HepG2 (cell line): ENCODE measurements at regions not wholly inside any gene's neighbourhood (a gene's known extent, or its start where the extent isn't known, plus 50 kb on each side); places are given as distances from the start of the nearest gene placed in this dataset.

Experiments used
- ATAC-seq: fragments of 200-7000 bp; cut with Tn5 transposase; 3 replicates; pipeline ENCODE4 v1.9.1; 2020; ENCODE audit warnings: mild to moderate bottlenecking, moderate library complexity
- BruUV-seq: library from RNA; stranded (reverse); fragments of 400-500 nt; replicated peaks from 2 replicates; lab custom pipeline; 2021; lab: Mats Ljungman, UMichigan
- CTCF ChIA-PET: fragments of 300-600 bp; formaldehyde crosslinking; extraction: SDS; loops from one replicate; lab custom pipeline; 2021; ENCODE audit warnings: low total read pairs, inconsistent platforms, low intra/inter-chr PET ratio; lab: Yijun Ruan, JAX
- POLR2A ChIA-PET: fragments of 350-600 bp; sonication (Branson Sonifier 250); formaldehyde crosslinking; loops from one replicate; lab custom pipeline; 2020; ENCODE audit warnings: antibody characterized with exemption, inconsistent platforms; lab: Yijun Ruan, JAX
- DNase-seq: peaks from one replicate; pipeline ENCODE4 v3.0.0-alpha.2; 2015; ENCODE audit warnings: low spot score
- FAIRE-seq: peaks from 3 replicates; lab custom pipeline; 2011; peaks lifted over from hg19 to GRCh38; lab: Jason Lieb, UNC
- H2AFZ ChIP-seq: one replicate; pipeline ENCODE4 v1.6.1; 2011; ENCODE audit warnings: low read length, inconsistent platforms
- H3K27ac ChIP-seq: fragments of 300-600 bp; 3 replicates; pipeline ENCODE4 v1.8.0; 2011; ENCODE audit warnings: mixed run types, mild to moderate bottlenecking, mixed read lengths, low read length, inconsistent platforms; ENCODE audit not compliant: insufficient read depth; ENCODE audit errors: extremely low read length
- H3K27me3 ChIP-seq, 2 experiments: fragments of 200-600 bp in 1 of 2; 2 replicates in 1 of 2; 3 replicates in 1 of 2; pipeline versions ENCODE4 v1.6.0 to v1.8.0; 2011; ENCODE audit warnings: low read length in 2 of 2, mild to moderate bottlenecking in 2 of 2, moderate library complexity in 2 of 2, inconsistent platforms in 1 of 2; ENCODE audit not compliant: insufficient read depth in 2 of 2, control insufficient read depth in 1 of 2
- H3K36me3 ChIP-seq, 2 experiments: fragments of 200-600 bp in 1 of 2; replicated peaks in 1 of 2; 2 replicates in 1 of 2; 3 replicates in 1 of 2; pipeline versions ENCODE4 v1.5.1 to v1.8.0; 2011; ENCODE audit warnings: low read length in 2 of 2, inconsistent platforms in 1 of 2; ENCODE audit not compliant: insufficient read depth in 2 of 2, control insufficient read depth in 1 of 2
- H3K4me1 ChIP-seq: 2 replicates; pipeline ENCODE4 v1.5.1; 2012; ENCODE audit warnings: low read length, inconsistent platforms; ENCODE audit not compliant: insufficient read depth
- H3K4me2 ChIP-seq: 2 replicates; pipeline ENCODE4 v1.6.0; 2011; ENCODE audit warnings: low read depth, low read length, inconsistent platforms
- H3K4me3 ChIP-seq, 3 experiments: fragments of 200-600 bp in 1 of 3; sonication (generic), shearing (Covaris generic) in 1 of 3; replicated peaks in 1 of 3; 2 replicates each; pipeline ENCODE4 v1.5.1; 2011 to 2016; ENCODE audit warnings: low read length in 3 of 3, inconsistent platforms in 2 of 3, low read depth in 2 of 3, mild to moderate bottlenecking in 2 of 3, control low read depth in 1 of 3, mixed read lengths in 1 of 3; ENCODE audit not compliant: insufficient read depth in 1 of 3
- H3K79me2 ChIP-seq: one replicate; pipeline ENCODE4 v1.6.1; 2011; ENCODE audit warnings: low read length, inconsistent platforms; ENCODE audit not compliant: insufficient read depth
- H3K9ac ChIP-seq: 2 replicates; pipeline ENCODE4 v1.6.0; 2011; ENCODE audit warnings: mild to moderate bottlenecking, low read depth, low read length, inconsistent platforms; ENCODE audit not compliant: insufficient read depth
- H3K9me3 ChIP-seq: 2 replicates; pipeline ENCODE4 v1.5.1; 2012; ENCODE audit warnings: mild to moderate bottlenecking, low read length
- H4K20me1 ChIP-seq: 2 replicates; pipeline ENCODE4 v1.6.0; 2011; ENCODE audit warnings: inconsistent platforms, mild to moderate bottlenecking, low read length, moderate library complexity; ENCODE audit not compliant: insufficient read depth
- DPF2 ChIP-seq: sonication (generic); formaldehyde crosslinking; IDR thresholded peaks from 2 replicates; pipeline ENCODE4 v1.4.0; 2020; ENCODE audit warnings: mild to moderate bottlenecking, low read depth, missing genetic modification reagents, borderline replicate concordance
- E2F2 ChIP-seq: sonication (generic); formaldehyde crosslinking; IDR thresholded peaks from 2 replicates; pipeline ENCODE4 v1.4.0; 2020; ENCODE audit warnings: missing genetic modification reagents, borderline replicate concordance
- FOXK1 ChIP-seq: sonication (generic); formaldehyde crosslinking; IDR thresholded peaks from 2 replicates; pipeline ENCODE4 v1.4.0; 2020; ENCODE audit warnings: low read depth, missing genetic modification reagents, borderline replicate concordance
- FOXK2 ChIP-seq: fragments of 450-650 bp; IDR thresholded peaks from 2 replicates; pipeline ENCODE4 v1.6.1; 2016
- HOXA3 ChIP-seq: sonication (generic); formaldehyde crosslinking; IDR thresholded peaks from 2 replicates; pipeline ENCODE4 v1.5.0; 2020; ENCODE audit warnings: missing genetic modification reagents
- LCORL ChIP-seq, 2 experiments: fragments of 450-650 bp in 1 of 2; sonication (generic) in 1 of 2; formaldehyde crosslinking in 1 of 2; IDR thresholded peaks; 2 replicates each; pipeline versions ENCODE4 v1.5.0 to v1.6.1; 2017 to 2020; ENCODE audit warnings: antibody characterized with exemption in 1 of 2, missing genetic modification reagents in 1 of 2
- MZF1 ChIP-seq: sonication (generic); formaldehyde crosslinking; IDR thresholded peaks from 2 replicates; pipeline ENCODE4 v1.8.1; 2023; ENCODE audit warnings: mild to moderate bottlenecking, missing genetic modification reagents, borderline replicate concordance
- NFE2 ChIP-seq: sonication (generic); formaldehyde crosslinking; IDR thresholded peaks from 2 replicates; pipeline ENCODE4 v1.4.0; 2020; ENCODE audit warnings: missing genetic modification reagents
- RBM39 ChIP-seq: fragments of 200-400 bp; formaldehyde crosslinking; IDR thresholded peaks from one replicate; pipeline ENCODE4 v1.6.1; 2018; ENCODE audit warnings: antibody characterized with exemption, mild to moderate bottlenecking, low read depth, low read length; ENCODE audit not compliant: poor library complexity, severe bottlenecking
- REL ChIP-seq: sonication (generic); formaldehyde crosslinking; conservative IDR thresholded peaks from 2 replicates; pipeline ENCODE4 v1.8.0; 2022; ENCODE audit warnings: mild to moderate bottlenecking, missing genetic modification reagents, moderate library complexity
- REXO4 ChIP-seq: sonication (generic); formaldehyde crosslinking; IDR thresholded peaks from 2 replicates; pipeline ENCODE4 v1.8.0; 2022; ENCODE audit warnings: missing genetic modification reagents, mild to moderate bottlenecking, borderline replicate concordance
- SOX13 ChIP-seq, 3 experiments: fragments of 450-650 bp in 1 of 3; sonication (generic) in 1 of 3; formaldehyde crosslinking in 1 of 3; IDR thresholded peaks in 2 of 3; conservative IDR thresholded peaks in 1 of 3; 2 replicates each; pipeline versions ENCODE4 v1.5.0 to v1.6.1; 2016 to 2020; ENCODE audit warnings: antibody characterized with exemption in 1 of 3, mild to moderate bottlenecking in 1 of 3, missing compliant biosample characterization in 1 of 3, missing genetic modification reagents in 1 of 3, moderate library complexity in 1 of 3
- TBP ChIP-seq: sonication (generic); formaldehyde crosslinking; IDR thresholded peaks from 2 replicates; pipeline ENCODE4 v1.5.0; 2020; ENCODE audit warnings: missing genetic modification reagents
- TRIM24 ChIP-seq: sonication (generic); formaldehyde crosslinking; IDR thresholded peaks from 2 replicates; pipeline ENCODE4 v1.8.0; 2022; ENCODE audit warnings: mild to moderate bottlenecking, missing genetic modification reagents
- ZNF383 ChIP-seq: sonication (generic); formaldehyde crosslinking; IDR thresholded peaks from 2 replicates; pipeline ENCODE4 v1.4.0; 2020; ENCODE audit warnings: missing genetic modification reagents, mild to moderate bottlenecking, borderline replicate concordance
- ZNF407 ChIP-seq: sonication (generic); formaldehyde crosslinking; IDR thresholded peaks from one replicate; pipeline ENCODE4 v1.5.1; 2020; ENCODE audit warnings: mild to moderate bottlenecking, missing genetic modification reagents; ENCODE audit errors: not compliant biosample characterization
- WGBS: methylation state at CpG from one replicate; pipeline ENCODE4 v1.1.6; 2017; ENCODE audit warnings: low lambda C conversion rate; 5-methylcytosine and 5-hydroxymethylcytosine counted together
- in situ Hi-C: cut with HindIII; loops from 2 replicates; pipeline ENCODE4 v1.10.0; 2017; ENCODE audit warnings: low pct_unique_long_range_greater_than_20kb; ENCODE audit not compliant: extremely low pct_ligation_motif_present
- intact Hi-C: fragments of 100-400 bp; cut with micrococcal nuclease; formaldehyde crosslinking; loops from one replicate; pipeline ENCODE4 v1.10.0; 2022; ENCODE audit not compliant: unreplicated experiment

GRCh38 chrX:39995457-39995856, 102.3 kb downstream of the BCOR start:
- FAIRE-seq (no peak), ATAC-seq (no peak), DNase-seq (no peak)
- Histone ChIP-seq H2AFZ (no peak overlapping the region), H3K27ac (no peak overlapping the region), H3K27me3 (no peaks in the 10 kb centered on the region), H3K4me1 (peaks cover 61% of the 10 kb centered on the region), H3K36me3 (no peaks in the 10 kb centered on the region), H3K9ac (no peak overlapping the region), H3K4me2 (no peak overlapping the region), H3K79me2 (no peaks in the 10 kb centered on the region), H3K4me3 (no peak overlapping the region), H4K20me1 (no peaks in the 10 kb centered on the region), H3K9me3 (no peaks in the 10 kb centered on the region)
- BruUV-seq = no TSS peak
- intact Hi-C loops (no loop called here), in situ Hi-C loops (no loop called here)
- ChIA-PET POLR2A (interaction anchor here (1.1 kb wide), 1 partner anchor 18 kb away, joined by 4 read pairs; no protein-coding TSS in a partner anchor), CTCF (no interaction called here)
- 97% methylated on average over 9 of the region's 9 CpGs for WGBS
- no peak for TF ChIP-seq HOXA3 (CRISPR knock-in tag)
- no peak for TF ChIP-seq ZNF383
- TF ChIP-seq ZNF407 (CRISPR knock-in tag) = no peak
- no peak for TF ChIP-seq FOXK2
- TF ChIP-seq NFE2 (CRISPR knock-in tag) = no peak
- TF ChIP-seq FOXK1 (CRISPR knock-in tag) = no peak
- no peak for TF ChIP-seq LCORL (IDR thresholded peaks at IDR 0.05)
- no peak for TF ChIP-seq LCORL (CRISPR knock-in tag; IDR thresholded peaks at IDR 0.05)
- no peak for TF ChIP-seq MZF1 (CRISPR knock-in tag)
- TF ChIP-seq REXO4 (CRISPR knock-in tag) = no peak
- TF ChIP-seq SOX13 (IDR thresholded peaks at IDR 0.05) = no peak
- TF ChIP-seq SOX13 (CRISPR knock-in tag; conservative IDR thresholded peaks at IDR 0.05 in 1 of 2, IDR thresholded peaks at IDR 0.05 in 1 of 2) = no peak
- no peak for TF ChIP-seq E2F2 (CRISPR knock-in tag)
- TF ChIP-seq RBM39 = no peak
- no peak for TF ChIP-seq REL (CRISPR knock-in tag)
- TF ChIP-seq TBP (CRISPR knock-in tag) = no peak
- TF ChIP-seq TRIM24 = no peak
- TF ChIP-seq DPF2 (CRISPR knock-in tag) = no peak
